B cell (primary cell): ENCODE measurements at regions not wholly inside any gene's neighbourhood (a gene's known extent, or its start where the extent isn't known, plus 50 kb on each side); places are given as distances from the start of the nearest gene placed in this dataset.

Experiments
- EZH2 ChIP-seq: IDR thresholded peaks from 2 replicates; pipeline ENCODE4 v1.6.1; 2012; ENCODE audit warnings: borderline replicate concordance, low read depth, mild to moderate bottlenecking, moderate library complexity, low read length; ENCODE audit not compliant: insufficient read depth, poor library complexity, severe bottlenecking
- TF ChIP-seq, protein P1 (sequence below): fragments of 200-600 bp; IDR thresholded peaks from one replicate; pipeline ENCODE4 v1.8.0; 2022; ENCODE audit warnings: antibody characterized with exemption, mild to moderate bottlenecking

DNA sequence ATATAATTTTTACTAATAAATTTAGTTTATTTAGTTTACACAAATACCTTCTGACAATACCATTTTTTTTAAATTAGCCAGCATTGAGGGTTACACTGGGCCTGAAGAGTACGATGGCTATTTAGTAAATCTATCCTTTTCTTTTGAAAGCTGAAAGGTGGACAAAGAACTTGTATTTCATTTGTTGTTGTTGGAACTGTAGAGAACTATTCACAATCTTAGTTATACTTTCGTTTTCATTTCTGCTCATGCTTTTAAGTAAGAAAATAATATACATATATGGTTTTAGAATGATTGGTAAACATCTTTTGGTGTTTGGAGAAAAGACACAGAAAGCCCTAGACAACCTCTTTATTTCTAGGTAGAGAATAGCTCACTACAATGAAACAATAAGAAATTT lies 165.3 kb upstream of the FAM83B start:
- TF ChIP-seq, protein P1, sequence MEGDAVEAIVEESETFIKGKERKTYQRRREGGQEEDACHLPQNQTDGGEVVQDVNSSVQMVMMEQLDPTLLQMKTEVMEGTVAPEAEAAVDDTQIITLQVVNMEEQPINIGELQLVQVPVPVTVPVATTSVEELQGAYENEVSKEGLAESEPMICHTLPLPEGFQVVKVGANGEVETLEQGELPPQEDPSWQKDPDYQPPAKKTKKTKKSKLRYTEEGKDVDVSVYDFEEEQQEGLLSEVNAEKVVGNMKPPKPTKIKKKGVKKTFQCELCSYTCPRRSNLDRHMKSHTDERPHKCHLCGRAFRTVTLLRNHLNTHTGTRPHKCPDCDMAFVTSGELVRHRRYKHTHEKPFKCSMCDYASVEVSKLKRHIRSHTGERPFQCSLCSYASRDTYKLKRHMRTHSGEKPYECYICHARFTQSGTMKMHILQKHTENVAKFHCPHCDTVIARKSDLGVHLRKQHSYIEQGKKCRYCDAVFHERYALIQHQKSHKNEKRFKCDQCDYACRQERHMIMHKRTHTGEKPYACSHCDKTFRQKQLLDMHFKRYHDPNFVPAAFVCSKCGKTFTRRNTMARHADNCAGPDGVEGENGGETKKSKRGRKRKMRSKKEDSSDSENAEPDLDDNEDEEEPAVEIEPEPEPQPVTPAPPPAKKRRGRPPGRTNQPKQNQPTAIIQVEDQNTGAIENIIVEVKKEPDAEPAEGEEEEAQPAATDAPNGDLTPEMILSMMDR: no peak
- TF ChIP-seq EZH2: no peak
